ENCODE measurements at regions not wholly inside any gene's neighbourhood (a gene's known extent, or its start where the extent isn't known, plus 50 kb on each side); places are given as distances from the start of the nearest gene placed in this dataset.

GRCh38 chr16:86987746-86988670 lies 329.2 kb downstream of the C16orf95 start:
- no peak for DNase-seq

- DNase-seq: no peak
Observed at GRCh38 chr16:86988920-86989696, 328.1 kb downstream of the C16orf95 start.

- no peak for DNase-seq
Observed at GRCh38 chr16:86990451-86990850, 326.7 kb downstream of the C16orf95 start.

- DNase-seq: no peak
Observed at GRCh38 chr16:86991679-86992078, 325.5 kb downstream of the C16orf95 start.

GRCh38 chr16:86992587-86992986 lies 324.6 kb downstream of the C16orf95 start:
- DNase-seq: no peak

- DNase-seq: no peak
Observed at GRCh38 chr16:86993426-86994110, 323.6 kb downstream of the C16orf95 start.

- no peak for DNase-seq
Observed at GRCh38 chr16:86994215-86994614, 323.0 kb downstream of the C16orf95 start.

- DNase-seq: no peak
Observed at GRCh38 chr16:86994651-86995171, 322.5 kb downstream of the C16orf95 start.

- no peak for DNase-seq
Observed at GRCh38 chr16:86995456-86995855, 321.7 kb downstream of the C16orf95 start.

GRCh38 chr16:86996081-86996480 lies 321.1 kb downstream of the C16orf95 start:
- DNase-seq: no peak

GRCh38 chr16:86997058-86997457 lies 320.1 kb downstream of the C16orf95 start:
- no peak for DNase-seq

GRCh38 chr16:86998196-86999001 lies 318.8 kb downstream of the C16orf95 start:
- no peak for DNase-seq

GRCh38 chr16:87000001-87000400 lies 317.2 kb downstream of the C16orf95 start:
- no peak for DNase-seq

- no peak for DNase-seq
Observed at GRCh38 chr16:87002717-87003413, 314.3 kb downstream of the C16orf95 start.

- no peak for DNase-seq
Observed at GRCh38 chr16:87003414-87003755, 313.8 kb downstream of the C16orf95 start.

GRCh38 chr16:87006021-87006420 lies 311.2 kb downstream of the C16orf95 start:
- DNase-seq: no peak

- no peak for DNase-seq
Observed at GRCh38 chr16:87006789-87007745, 310.1 kb downstream of the C16orf95 start.

GRCh38 chr16:87007907-87008306 lies 309.3 kb downstream of the C16orf95 start:
- no peak for DNase-seq

- DNase-seq: no peak
Observed at GRCh38 chr16:87008664-87009063, 308.5 kb downstream of the C16orf95 start.
